ENCODE measurements at regions not wholly inside any gene's neighbourhood (a gene's known extent, or its start where the extent isn't known, plus 50 kb on each side); places are given as distances from the start of the nearest gene placed in this dataset.

GRCh38 chr3:34254285-34254684, 455.9 kb downstream of the PDCD6IP start:
- CTCF ChIA-PET: interaction anchor here (1.0 to 3.0 kb wide), 4 partner anchors 11 to 429 kb away, joined by 4 to 8 read pairs (median 5); no protein-coding TSS in a partner anchor
- POLR2A ChIA-PET: no interaction called here
- no peak for TF ChIP-seq CTCF (IDR thresholded peaks at IDR 0.05; ENCODE audit: control extremely low read depth, extremely low read depth, low read depth, missing control alignments)
- DNase-seq (ENCODE audit: extremely low spot score): no peak

GRCh38 chr3:34256021-34256420, 457.6 kb downstream of the PDCD6IP start:
- CTCF ChIA-PET: interaction anchor here (3.0 to 5.4 kb wide), 2 partner anchors 8 to 428 kb away, joined by 8 to 38 read pairs; no protein-coding TSS in a partner anchor
- no peak for DNase-seq (ENCODE audit: extremely low spot score)
- POLR2A ChIA-PET: no interaction called here
- no peak for TF ChIP-seq CTCF (IDR thresholded peaks at IDR 0.05; ENCODE audit: control extremely low read depth, extremely low read depth, low read depth, missing control alignments)

DNA sequence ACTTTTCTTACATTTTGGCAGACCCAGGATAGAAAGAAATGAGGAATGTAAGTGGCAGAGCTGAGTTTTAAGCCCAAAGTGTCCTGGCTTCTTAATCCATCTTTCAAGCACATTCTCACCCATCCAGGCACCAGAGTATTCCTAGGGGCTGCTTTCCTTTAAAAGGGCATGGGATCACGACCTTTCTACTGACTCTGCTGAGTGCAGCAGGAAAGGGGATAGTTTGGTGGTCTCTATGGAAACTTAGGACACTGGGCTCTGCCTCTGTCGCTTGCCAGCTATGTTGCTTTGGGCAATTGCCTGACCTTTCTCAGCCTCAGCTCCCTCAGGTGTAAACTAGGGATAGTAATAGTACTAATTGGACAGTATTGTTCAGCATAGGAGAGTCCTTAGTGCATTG, 458.4 kb downstream of the PDCD6IP start:
- POLR2A ChIA-PET: no interaction called here
- no peak for DNase-seq (ENCODE audit: extremely low spot score)
- CTCF ChIA-PET: interaction anchor here (1.0 to 5.4 kb wide), 5 partner anchors 9 to 427 kb away, joined by 3 to 38 read pairs (median 5); no protein-coding TSS in a partner anchor
- no peak for TF ChIP-seq CTCF (IDR thresholded peaks at IDR 0.05; ENCODE audit: control extremely low read depth, extremely low read depth, low read depth, missing control alignments)

DNA sequence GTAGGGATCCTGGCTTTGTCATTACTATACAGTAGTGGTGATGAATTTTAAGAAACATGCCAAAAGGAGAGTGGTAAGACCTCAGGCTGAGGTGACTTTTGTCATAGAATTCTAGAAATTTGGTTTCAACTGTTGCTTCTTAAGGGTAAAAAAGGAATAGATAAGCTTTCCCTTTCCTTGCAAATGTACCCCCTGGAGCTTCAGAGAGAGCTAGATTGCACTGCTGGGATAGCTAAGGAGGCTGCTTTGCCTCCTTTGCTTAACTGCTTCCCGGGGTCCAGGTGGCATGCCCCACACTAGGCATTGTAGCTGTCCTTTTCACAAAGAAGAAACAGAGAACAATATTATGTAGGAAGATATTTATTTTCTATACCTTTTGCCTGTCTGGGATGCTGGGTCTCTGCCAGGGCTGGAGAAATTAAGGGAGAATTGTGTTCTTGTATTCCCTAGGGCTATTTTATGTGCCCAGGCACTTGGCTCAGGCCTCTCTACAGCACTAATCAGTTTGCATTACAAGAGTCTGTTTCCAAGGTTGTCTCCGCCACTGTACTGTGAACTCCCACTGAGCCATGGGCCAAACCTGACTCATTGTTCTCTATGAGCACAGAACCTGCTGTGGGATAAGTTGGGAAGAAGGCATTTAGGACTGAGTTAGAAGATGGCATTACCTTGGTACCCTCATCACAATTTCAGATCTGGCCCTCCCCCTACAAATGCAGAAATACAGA, 460.0 kb downstream of the PDCD6IP start:
- ChIA-PET CTCF (interaction anchor here (1.6 to 5.4 kb wide), 5 partner anchors 7 to 425 kb away, joined by 3 to 43 read pairs (median 26); no protein-coding TSS in a partner anchor), POLR2A (no interaction called here)
- no peak for TF ChIP-seq CTCF (IDR thresholded peaks at IDR 0.05; ENCODE audit: control extremely low read depth, extremely low read depth, low read depth, missing control alignments)
- DNase-seq (ENCODE audit: extremely low spot score): no peak

DNA sequence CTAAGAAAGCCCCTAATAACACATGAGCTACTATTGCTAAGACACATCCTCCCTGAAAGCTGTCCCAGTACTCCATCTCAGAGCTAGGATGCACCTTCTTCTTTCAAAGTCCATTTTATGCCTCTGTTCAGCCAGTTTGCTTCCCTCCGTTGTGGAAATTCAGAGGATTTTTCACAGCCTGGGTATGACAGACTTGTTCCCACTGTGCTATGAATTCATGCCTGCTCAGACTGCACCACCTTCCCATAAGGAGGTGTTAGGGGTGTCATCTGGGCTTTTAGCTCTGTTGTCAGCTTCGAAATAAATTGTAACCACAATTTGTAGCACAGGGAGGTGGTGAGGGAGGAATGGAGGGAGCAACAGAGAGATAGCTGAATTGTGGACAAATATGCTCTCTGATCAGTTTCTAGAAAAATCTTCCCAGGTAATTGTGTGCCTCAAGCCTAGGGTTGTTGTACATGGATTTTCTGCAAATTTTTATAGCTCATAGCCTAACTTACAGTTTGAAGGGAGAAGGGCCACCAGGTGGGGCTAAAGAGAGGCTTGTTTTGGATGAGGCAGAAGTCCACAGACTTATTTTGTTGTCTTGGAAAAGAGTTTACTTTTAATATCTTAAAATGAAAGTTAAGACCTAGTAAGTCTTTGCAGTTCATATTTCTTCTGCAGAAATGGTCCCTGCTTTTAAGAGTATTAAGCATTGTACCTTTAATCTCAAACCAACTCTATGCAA, 462.0 kb downstream of the PDCD6IP start:
- CTCF ChIA-PET: interaction anchor here (0.8 to 5.4 kb wide), 46 partner anchors 8 to 1664 kb away, joined by 3 to 43 read pairs (median 4); no protein-coding TSS in a partner anchor
- POLR2A ChIA-PET: no interaction called here
- DNase-seq (ENCODE audit: extremely low spot score): peak; percentile 54
- peak; percentile 72 for TF ChIP-seq CTCF (IDR thresholded peaks at IDR 0.05; ENCODE audit: control extremely low read depth, extremely low read depth, low read depth, missing control alignments)

DNA sequence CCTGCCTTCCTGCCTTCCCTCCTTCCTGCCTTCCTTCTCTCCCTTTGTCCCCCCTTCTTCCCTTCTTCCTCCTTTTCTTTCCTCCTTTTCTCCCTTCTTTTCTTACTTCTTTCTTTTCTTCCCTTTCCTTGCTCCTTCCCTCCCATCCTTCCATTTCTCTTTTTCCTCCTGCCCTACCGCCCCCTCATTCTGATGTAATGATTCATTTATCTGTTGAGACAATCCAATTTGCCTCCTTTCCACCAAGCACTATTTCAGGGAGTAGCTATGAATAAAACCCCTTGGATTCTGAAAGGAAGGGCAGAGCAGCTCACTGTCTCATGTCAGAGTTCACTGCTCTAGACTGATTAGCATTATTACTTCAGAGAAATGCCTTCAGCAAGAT, 462.6 kb downstream of the PDCD6IP start:
- no peak for DNase-seq (ENCODE audit: extremely low spot score)
- TF ChIP-seq CTCF (IDR thresholded peaks at IDR 0.05; ENCODE audit: control extremely low read depth, extremely low read depth, low read depth, missing control alignments): no peak
- ChIA-PET CTCF (interaction anchor here (0.7 to 5.4 kb wide), 35 partner anchors 8 to 1664 kb away, joined by 3 to 43 read pairs (median 5); no protein-coding TSS in a partner anchor), POLR2A (no interaction called here)
